Choroid plexus epithelial cell (primary cell): ENCODE measurements at regions not wholly inside any gene's neighbourhood (a gene's known extent, or its start where the extent isn't known, plus 50 kb on each side); places are given as distances from the start of the nearest gene placed in this dataset.

ENCODE experiments used
- DNase-seq: peaks from one replicate; pipeline ENCODE4 v3.0.0-alpha.2; 2010; ENCODE audit warnings: low read depth
- H3K4me3 ChIP-seq: 2 replicates; pipeline ENCODE4 v1.5.1; 2011; ENCODE audit warnings: low read depth, mild to moderate bottlenecking, control low read depth, low read length, moderate library complexity
- TF ChIP-seq, protein P1 (sequence below): conservative IDR thresholded peaks from 2 replicates; pipeline ENCODE4 v1.5.1; 2011; ENCODE audit warnings: low read depth, mild to moderate bottlenecking, control low read depth, inconsistent platforms, low read length, moderate library complexity

DNA sequence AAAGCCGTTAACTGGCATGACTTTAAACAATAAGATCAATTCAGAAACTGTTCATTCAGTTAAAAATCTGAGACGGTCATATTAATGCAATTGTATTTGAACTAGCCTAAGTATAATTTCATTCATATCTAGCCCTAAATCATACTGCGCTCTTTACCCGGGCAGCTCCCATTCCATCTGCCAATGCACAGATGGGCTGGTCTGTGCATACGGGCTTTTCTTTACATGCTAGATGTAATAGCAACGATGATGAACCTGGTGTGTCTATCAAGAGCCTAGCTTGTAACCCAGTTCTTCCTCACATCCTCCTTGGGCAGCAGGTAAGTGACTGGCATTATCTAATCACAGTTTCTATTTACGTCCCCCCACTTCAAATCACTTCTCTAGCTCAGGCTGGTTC lies 631.5 kb upstream of the KLHL29 start:
- TF ChIP-seq, protein P1, sequence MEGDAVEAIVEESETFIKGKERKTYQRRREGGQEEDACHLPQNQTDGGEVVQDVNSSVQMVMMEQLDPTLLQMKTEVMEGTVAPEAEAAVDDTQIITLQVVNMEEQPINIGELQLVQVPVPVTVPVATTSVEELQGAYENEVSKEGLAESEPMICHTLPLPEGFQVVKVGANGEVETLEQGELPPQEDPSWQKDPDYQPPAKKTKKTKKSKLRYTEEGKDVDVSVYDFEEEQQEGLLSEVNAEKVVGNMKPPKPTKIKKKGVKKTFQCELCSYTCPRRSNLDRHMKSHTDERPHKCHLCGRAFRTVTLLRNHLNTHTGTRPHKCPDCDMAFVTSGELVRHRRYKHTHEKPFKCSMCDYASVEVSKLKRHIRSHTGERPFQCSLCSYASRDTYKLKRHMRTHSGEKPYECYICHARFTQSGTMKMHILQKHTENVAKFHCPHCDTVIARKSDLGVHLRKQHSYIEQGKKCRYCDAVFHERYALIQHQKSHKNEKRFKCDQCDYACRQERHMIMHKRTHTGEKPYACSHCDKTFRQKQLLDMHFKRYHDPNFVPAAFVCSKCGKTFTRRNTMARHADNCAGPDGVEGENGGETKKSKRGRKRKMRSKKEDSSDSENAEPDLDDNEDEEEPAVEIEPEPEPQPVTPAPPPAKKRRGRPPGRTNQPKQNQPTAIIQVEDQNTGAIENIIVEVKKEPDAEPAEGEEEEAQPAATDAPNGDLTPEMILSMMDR = no peak
- no peak for DNase-seq
- no peak overlapping the region for H3K4me3 ChIP-seq

DNA sequence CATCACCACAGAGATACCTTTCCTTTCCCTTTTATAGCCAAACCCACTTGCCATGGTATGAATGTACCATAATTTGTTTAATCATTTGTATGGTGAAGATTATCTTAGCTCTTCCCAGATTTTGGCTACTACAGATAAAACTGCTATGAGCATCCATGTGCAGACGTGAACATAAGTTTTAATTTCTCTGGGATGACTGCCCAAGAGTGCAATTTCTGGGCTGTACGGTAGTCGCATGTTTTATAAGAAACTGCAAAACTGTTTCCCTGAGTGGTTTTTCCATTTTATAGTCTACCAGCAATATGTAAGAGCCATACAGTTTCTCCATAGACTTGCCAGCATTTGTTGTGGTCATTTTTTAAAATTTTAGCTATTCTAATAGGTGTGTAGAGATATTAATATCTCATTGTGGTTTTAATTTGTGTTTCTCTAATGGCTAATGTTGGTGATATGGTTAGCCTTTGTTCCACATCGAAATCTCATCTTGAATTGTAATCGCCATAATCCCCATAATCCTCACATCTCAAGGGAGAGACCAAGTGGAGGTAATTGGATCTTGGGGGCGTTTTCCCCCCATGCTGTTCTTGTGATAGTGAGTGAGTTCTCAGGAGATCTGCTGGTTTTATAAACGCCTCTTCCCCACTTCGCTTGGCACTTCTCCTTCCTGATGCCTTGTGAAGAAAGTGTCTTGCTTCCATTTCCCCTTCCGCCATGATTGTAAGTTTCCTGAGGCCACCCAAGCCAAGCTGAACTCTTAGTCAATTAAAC lies 628.5 kb upstream of the KLHL29 start:
- H3K4me3 ChIP-seq = no peak overlapping the region
- DNase-seq = no peak
- TF ChIP-seq, protein P1 = no peak

DNA sequence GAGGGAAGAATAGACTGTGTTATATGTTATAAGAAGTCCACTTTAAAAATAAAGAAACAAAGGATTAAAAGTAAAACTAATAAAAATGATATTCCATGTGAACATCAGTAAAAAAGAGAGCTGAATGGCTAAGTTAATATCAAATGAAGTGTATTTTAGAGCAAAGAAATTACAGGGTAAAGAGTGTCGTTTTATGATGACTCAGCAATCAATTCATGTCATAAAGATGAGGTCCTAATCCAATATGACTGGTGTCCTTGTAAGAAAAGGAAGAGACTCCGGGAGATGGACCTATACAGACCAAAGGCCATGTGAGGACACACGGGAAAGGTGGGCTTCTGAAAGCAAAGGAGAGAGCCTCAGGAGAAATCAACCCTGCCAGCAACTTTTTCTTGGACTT lies 615.5 kb upstream of the KLHL29 start:
- no peak for DNase-seq
- TF ChIP-seq, protein P1 = no peak
- no peak overlapping the region for H3K4me3 ChIP-seq

DNA sequence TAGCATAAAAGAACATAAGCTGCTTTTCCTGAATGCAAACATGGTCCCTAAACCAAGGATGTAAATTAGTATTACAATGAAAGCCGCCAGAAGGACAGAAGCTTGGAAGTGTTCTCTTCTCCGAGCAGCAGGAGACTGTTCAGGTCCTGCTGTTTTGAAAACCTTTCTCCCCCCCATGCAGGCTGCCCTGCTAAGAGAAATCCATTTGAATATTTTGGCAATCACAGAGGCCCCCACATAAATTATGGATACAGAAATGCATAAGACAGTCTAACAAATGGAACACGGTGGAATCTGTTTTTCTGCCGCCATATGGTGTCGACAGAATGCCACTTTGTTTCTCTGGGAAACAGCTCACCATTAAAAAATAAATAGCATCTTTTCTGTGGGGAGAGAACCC lies 600.4 kb upstream of the KLHL29 start:
- no peak for DNase-seq
- TF ChIP-seq, protein P1 = no peak
- no peak overlapping the region for H3K4me3 ChIP-seq

DNA sequence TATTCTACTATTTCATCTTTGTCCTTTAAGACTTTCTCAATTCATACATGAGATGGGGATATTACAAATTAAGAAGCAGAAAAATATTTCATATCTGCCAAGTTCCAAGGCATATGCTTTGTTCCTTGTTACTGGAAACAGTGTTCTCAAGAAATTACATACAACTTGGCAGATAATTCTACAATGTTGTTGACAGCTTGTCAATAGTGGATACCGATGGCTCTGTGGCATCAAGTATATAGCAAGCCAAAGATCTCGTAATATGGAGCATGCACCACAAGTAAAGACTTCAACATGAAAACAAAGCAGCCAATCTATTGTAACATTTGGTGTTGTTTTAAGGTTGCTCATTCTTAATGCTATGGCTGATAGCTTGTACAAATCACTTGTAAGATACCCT lies 598.2 kb upstream of the KLHL29 start:
- no peak for DNase-seq
- H3K4me3 ChIP-seq = no peak overlapping the region
- TF ChIP-seq, protein P1 = no peak

DNA sequence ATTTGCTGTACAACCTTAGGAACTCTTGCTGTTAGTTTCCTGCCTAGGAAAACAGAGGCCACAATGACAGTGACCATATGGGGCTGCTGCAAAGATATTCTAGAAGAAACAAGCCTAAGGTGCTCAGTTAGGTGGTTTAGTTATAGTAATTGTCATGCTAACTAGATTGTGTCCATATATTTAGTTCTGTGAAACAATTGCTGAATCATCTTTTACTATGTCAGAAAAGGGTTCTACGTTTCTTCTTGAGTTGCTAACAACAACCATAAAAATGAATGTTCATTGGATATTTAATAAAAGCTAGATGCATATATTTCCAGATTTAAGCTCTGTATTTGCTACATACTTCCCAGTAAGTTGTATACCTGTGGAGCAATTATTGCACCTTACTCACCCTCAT lies 597.2 kb upstream of the KLHL29 start:
- TF ChIP-seq, protein P1 = no peak
- H3K4me3 ChIP-seq = no peak overlapping the region
- no peak for DNase-seq

DNA sequence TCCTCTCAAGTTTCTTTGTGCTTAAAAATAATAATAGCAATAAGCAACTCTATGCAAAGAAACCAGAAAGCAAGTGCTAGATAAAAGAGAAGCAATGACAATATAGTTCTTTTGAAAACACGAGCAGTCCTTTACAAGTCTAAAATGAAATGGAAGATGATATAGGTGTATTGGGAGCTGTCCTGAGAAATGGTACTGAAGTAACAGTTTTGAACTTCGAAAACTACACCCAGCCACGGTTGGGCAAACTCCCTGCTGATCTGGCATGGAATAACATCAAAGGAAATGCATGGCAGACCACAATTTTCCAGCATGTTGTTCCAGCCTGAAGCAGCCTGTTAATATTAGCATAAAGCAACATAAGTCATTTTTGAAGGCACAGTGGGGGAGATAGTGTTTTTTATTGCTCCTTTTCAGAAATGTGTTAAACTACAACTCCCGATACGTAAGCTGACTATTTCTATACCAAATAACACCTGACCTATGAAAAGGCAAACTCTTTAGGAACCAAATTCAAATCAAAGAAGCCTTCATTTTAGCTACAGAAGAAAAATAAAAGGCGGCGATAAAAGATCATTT lies 596.1 kb upstream of the KLHL29 start:
- TF ChIP-seq, protein P1 = no peak
- no peak for DNase-seq
- H3K4me3 ChIP-seq = no peak overlapping the region
